ENCODE measurements at regions not wholly inside any gene's neighbourhood (a gene's known extent, or its start where the extent isn't known, plus 50 kb on each side); places are given as distances from the start of the nearest gene placed in this dataset.

GRCh38 chr3:72266016-72266370, 481.0 kb upstream of the PROK2 start:
- no peak for TF ChIP-seq GATA2 (IDR thresholded peaks at IDR 0.05; ENCODE audit: insufficient read depth, insufficient read length, low read depth, low read length)
- TF ChIP-seq FOS (IDR thresholded peaks at IDR 0.05; ENCODE audit: borderline replicate concordance, insufficient read depth, low read length), result no peak
- no peak for TF ChIP-seq EZH2 (IDR thresholded peaks at IDR 0.05; ENCODE audit: borderline replicate concordance, low read depth, low read length, severe bottlenecking)
- TF ChIP-seq POLR2A (IDR thresholded peaks at IDR 0.05; ENCODE audit: low read depth, low read length), result no peak
- TF ChIP-seq, protein P1, sequence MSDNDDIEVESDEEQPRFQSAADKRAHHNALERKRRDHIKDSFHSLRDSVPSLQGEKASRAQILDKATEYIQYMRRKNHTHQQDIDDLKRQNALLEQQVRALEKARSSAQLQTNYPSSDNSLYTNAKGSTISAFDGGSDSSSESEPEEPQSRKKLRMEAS (IDR thresholded peaks at IDR 0.05; ENCODE audit: insufficient read depth, insufficient read length), result no peak
- no peak for TF ChIP-seq MYC (IDR thresholded peaks at IDR 0.05; ENCODE audit: low read depth, low read length)
- TF ChIP-seq POLR2AphosphoS5 (IDR thresholded peaks at IDR 0.05; ENCODE audit: insufficient read depth, low read depth, low read length), result no peak
- TF ChIP-seq, protein P2, sequence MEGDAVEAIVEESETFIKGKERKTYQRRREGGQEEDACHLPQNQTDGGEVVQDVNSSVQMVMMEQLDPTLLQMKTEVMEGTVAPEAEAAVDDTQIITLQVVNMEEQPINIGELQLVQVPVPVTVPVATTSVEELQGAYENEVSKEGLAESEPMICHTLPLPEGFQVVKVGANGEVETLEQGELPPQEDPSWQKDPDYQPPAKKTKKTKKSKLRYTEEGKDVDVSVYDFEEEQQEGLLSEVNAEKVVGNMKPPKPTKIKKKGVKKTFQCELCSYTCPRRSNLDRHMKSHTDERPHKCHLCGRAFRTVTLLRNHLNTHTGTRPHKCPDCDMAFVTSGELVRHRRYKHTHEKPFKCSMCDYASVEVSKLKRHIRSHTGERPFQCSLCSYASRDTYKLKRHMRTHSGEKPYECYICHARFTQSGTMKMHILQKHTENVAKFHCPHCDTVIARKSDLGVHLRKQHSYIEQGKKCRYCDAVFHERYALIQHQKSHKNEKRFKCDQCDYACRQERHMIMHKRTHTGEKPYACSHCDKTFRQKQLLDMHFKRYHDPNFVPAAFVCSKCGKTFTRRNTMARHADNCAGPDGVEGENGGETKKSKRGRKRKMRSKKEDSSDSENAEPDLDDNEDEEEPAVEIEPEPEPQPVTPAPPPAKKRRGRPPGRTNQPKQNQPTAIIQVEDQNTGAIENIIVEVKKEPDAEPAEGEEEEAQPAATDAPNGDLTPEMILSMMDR (IDR thresholded peaks at IDR 0.05; ENCODE audit: extremely low read depth in 1 of 2, insufficient read depth in 1 of 2, low read depth in 1 of 2, low read length in 2 of 2), result no peak
- no peak for TF ChIP-seq JUN (IDR thresholded peaks at IDR 0.05; ENCODE audit: borderline replicate concordance, insufficient read depth, insufficient read length, low read depth)
- Histone ChIP-seq H3K9me3 (replicated peaks; ENCODE audit: control insufficient read depth, insufficient read depth, low read length) (no peaks in the 10 kb centered on the region), H3K4me3 (replicated peaks in 1 of 3; ENCODE audit: insufficient read depth in 1 of 3, low read depth in 1 of 3, low read length in 3 of 3) (no peak overlapping the region), H3K27me3 (ENCODE audit: control insufficient read depth in 2 of 2, insufficient read depth in 2 of 2, low read length in 2 of 2) (peaks cover 36 to 41% of the 10 kb centered on the region in 2 experiments), H2AFZ (ENCODE audit: low read depth, low read length) (no peak overlapping the region), H3K79me2 (ENCODE audit: control insufficient read depth, insufficient read depth, low read length) (no peaks in the 10 kb centered on the region), H3K4me1 (ENCODE audit: control insufficient read depth, extremely low read depth, insufficient read depth, low read length) (peaks cover 14% of the 10 kb centered on the region), H3K9me1 (replicated peaks; ENCODE audit: control insufficient read depth, extremely low read depth, insufficient read depth, low read length) (no peaks in the 10 kb centered on the region), H4K20me1 (replicated peaks; ENCODE audit: control insufficient read depth, extremely low read depth, insufficient read depth, low read length) (no peaks in the 10 kb centered on the region), H3K4me2 (ENCODE audit: insufficient read depth, low read length) (no peak overlapping the region), H3K36me3 (ENCODE audit: control insufficient read depth in 2 of 2, extremely low read depth in 1 of 2, insufficient read depth in 2 of 2, low read length in 2 of 2) (no peaks in the 10 kb centered on the region), H3K27ac (ENCODE audit: insufficient read depth, low read depth, low read length) (no peak overlapping the region), H3K9ac (replicated peaks; ENCODE audit: extremely low read depth, insufficient read depth, low read length) (no peak overlapping the region)
- intact Hi-C loops (cut with micrococcal nuclease) (no loop called here), dilution Hi-C loops (cut with MboI; ENCODE audit: extremely low pct_ligation_motif_present, low sequenced_read_pairs) (no loop called here)
- ChIA-PET POLR2A (no interaction called here), CTCF (interaction anchor here (0.6 to 2.9 kb wide), 3 partner anchors 310 to 391 kb away, joined by 3 to 13 read pairs (median 7); no protein-coding TSS in a partner anchor)
- DNase-seq (ENCODE audit: low read depth, low spot score) (no peak), FAIRE-seq (no peak)
- BruUV-seq (replicated peaks), result no TSS peak

Data from endothelial cell of umbilical vein (primary cell).